HG03095 (cell line): ENCODE measurements at regions not wholly inside any gene's neighbourhood (a gene's known extent, or its start where the extent isn't known, plus 50 kb on each side); places are given as distances from the start of the nearest gene placed in this dataset.
"Not testable (repeated sequence)": the region's sequence is repeated elsewhere in the genome, so short reads cannot be mapped to it uniquely, and the experiment has no call there.

Source experiments
- ATAC-seq: cut with Tn5 transposase; IDR thresholded peaks from one replicate; pipeline ENCODE4 v1.9.1; 2021; ENCODE audit warnings: moderate library complexity; ENCODE audit not compliant: unreplicated experiment

DNA sequence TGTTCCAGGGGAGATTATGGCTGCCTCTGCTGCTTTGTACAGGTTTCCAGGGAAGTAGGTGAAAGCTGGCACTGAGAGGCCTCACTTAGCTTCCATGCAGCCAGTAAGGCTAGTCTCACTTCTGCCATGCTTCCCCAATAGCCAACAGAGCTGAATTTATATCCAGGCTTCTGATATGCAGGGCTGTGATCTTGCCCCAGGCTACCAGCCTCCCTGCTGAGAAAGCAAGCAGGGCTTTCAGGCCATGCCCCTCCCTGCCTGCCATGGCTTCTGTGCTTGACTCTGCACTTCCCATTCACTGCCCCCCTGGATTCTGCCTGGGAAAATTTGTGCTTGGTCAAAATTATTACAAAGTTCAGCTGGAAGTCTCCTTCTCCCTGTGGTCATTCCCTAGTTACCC lies 302.1 kb upstream of the FBXO33 start:
- ATAC-seq: no peak

- ATAC-seq: no peak
Observed at GRCh38 chr14:39733741-39734140, 301.5 kb upstream of the FBXO33 start.

DNA sequence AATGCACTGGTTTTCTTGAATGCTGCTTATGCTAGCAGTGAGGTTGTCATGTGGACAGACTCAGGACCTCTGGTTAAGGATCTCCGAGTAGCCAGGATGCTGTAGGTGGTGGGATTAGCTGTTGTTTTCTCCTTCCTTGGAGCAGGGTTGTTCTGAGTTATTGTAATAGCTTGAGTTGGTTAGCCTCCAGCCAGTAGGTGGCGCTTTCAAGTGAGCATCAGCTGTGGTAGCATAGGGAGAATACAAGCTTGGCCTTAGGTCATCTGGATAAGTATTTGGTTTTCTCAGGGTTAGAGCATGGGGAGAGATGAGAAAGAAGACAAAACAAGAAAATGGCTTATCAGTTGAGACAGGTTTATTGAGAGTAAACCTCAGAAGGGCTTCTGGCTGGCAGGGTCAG lies 299.7 kb upstream of the FBXO33 start:
- no peak for ATAC-seq

DNA sequence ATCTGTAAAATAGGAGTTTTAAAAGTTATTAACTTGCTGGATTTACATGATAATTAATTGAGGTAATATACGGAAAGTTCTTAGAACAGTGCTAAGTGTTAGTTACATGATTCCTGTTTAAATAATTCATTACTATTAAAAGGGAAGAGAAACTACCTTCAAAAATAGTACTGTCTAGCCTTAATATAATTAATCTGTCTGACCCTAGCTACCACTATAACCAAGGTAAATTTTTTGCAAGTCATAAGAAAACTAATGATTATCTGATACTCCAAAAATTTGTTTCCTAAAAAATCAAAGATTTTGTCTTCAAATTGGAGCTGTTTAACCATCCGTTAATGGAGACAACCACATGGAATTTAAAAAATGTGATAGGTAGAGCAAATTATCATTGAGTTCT lies 294.3 kb upstream of the FBXO33 start:
- ATAC-seq: no peak

DNA sequence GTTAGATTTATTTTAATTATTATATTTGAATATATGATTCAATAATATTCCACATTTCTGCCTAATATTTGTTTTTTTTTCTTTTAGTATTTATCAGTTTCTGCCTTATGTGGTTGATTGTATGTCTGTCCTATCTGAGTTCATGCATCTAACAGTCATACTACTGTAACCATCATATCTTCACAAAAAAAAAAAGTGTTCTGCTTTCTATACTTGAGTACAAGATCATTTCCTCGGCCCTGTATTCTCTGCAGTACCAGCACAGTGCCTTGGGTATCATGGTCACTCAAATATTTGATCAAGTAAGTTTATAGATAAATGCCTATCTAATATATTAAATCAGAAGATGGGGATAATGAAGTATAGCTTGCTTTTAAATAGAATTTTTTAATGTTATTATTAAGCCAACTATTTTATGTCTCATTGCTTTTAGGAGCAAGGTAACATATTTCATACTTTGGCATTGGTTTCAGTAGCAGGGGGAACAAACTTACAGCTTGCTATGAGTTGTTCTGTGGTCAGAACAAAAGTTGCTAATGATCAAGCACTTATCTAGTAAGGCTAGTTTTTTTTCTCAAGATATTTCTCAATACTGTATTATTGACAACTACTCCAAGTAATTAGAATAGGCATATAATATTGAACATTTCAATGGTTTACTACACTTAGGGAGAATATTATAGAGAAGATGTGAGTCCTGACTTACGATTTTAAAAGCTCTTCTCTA lies 290.5 kb upstream of the FBXO33 start:
- no peak for ATAC-seq

- no peak for ATAC-seq
Observed at GRCh38 chr14:39716987-39717570, 284.8 kb upstream of the FBXO33 start.

DNA sequence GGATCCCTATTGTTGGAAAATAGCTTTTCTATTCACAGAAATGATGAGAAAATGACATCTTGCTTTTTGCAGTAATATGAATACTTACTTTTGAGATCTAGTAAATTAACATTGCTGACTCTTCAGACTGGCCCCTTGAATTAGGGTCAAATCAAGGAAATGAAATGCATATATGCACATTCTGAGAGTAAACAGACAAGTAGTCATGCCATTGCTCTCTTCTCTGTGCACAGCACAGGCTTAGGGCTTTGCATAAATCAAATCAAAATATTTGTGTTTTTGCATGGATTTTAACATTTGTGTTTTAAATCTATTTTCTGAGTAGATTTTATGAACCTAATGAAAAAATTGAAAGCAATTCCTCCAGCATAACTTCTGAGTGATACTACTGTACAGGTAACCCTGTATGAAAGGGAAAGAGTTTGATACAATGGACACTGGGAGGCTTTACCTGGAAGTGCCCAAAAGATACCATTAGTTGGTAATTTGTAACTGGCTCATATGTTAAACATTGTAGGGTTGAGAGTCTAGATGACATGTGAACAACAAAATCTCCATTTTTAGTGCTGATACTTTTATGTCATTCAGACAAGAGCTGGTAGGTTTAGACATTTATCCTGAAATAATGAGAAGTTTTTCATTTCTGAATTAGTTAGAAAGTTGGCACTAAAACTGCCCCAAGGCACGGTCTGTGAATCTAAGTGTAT lies 280.2 kb upstream of the FBXO33 start:
- ATAC-seq: no peak

DNA sequence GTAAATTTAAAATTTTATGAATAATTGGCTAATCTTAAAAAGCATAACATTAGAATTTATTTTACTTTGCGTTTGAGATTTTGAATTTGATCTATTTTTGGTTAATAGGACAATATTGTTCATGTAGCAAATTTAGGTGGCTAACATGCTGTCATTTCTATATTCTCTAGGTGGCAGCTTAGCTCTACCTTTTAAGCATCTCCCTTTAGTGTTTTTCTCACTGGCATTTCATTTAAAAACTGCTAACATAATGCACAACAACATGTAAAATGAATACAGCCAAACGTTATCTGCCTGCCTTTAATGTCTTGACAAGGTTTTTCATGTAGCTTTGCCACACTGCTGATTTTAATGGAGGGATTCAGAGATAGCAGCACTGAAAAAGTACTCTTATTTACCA lies 272.4 kb upstream of the FBXO33 start:
- ATAC-seq: no peak

GRCh38 chr14:39694341-39694740 lies 262.1 kb upstream of the FBXO33 start:
- ATAC-seq: no peak

DNA sequence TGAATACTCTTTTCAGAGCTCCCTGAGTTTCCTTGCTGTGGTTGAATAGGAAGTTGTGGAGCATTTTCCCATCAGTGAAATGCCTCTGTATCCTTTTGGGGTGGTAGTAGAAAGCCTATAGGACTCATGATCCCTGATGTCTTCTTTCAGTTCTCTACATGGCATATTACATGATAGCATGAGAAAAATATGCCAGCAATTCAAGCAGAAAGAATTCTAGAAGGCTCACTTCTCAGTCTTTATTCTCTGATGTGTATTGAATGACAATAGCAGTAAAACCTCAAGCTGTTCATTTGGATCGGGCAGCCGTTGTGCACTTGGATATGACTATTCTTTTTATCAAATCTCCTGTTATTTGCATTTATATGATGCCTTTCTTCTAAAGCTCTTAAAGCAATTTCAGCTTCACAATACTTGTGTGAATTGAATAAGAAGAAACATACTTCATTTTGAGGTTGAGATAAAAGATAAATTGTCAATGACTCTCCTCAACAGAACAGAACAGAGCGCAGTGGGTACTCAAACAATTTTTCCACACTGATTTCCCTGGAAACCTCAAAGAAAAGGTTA lies 251.5 kb upstream of the FBXO33 start:
- no peak for ATAC-seq

DNA sequence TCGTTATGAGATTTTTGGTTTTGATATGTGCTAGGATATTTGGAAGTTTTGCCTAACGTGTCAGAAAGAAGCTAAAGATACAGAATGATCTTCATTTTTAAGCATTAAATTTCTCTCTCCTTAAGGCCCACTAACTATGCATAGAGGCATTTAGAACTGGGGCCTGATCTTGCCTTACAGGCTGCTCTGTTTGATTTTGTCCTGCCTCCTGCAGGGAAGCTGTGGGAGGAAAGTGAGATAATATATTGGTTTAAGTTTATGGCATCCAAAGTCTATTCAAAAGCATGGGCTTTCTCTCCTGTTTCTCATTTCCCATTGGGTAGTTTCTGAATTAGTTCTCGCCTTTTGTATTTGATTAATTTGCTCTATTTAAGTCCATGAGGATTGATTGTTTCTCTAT lies 250.3 kb upstream of the FBXO33 start:
- ATAC-seq: no peak

- ATAC-seq: no peak
Observed at GRCh38 chr14:39681782-39682399, 249.7 kb upstream of the FBXO33 start.

GRCh38 chr14:39680777-39681176 lies 248.5 kb upstream of the FBXO33 start:
- peak; percentile 93 for ATAC-seq

DNA sequence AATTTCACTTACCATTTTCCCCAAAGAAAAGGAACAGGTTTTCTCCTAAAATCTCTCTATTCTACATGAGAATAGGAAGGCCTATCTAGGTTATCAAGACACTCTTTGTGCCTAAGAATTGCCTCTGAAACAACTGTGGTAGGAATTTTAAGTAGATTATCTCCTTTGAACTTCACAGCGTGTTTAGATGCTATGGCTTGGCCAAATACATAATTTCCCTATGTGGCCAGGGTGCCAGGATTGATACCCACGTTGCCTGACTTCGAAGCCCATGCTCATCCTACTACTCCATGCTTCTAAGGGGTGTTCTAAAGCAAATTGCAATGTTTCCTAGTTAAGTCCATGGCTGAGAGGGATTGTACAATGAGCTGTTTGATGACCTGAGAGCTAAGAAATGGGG lies 241.5 kb upstream of the FBXO33 start:
- no peak for ATAC-seq

- no peak for ATAC-seq
Observed at GRCh38 chr14:39673270-39673711, 241.1 kb upstream of the FBXO33 start.

DNA sequence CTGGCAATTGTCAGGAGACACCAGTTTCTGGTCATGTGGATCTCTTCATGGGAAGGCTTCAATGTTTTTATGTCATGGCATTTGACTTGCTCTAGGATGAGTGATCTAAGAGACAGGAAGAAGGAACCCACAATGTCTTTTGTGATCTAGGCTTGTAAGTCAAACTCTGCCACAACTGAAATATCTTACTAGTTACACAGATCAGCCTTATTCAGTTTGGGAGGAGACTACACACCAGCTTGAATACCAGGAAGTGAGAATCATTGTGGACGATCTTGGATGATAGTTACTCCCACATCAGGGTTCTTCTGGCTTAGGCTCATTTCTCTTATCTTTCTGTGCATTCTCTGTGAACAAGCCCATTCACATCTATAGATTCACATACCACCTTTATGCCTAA lies 236.2 kb upstream of the FBXO33 start:
- no peak for ATAC-seq

DNA sequence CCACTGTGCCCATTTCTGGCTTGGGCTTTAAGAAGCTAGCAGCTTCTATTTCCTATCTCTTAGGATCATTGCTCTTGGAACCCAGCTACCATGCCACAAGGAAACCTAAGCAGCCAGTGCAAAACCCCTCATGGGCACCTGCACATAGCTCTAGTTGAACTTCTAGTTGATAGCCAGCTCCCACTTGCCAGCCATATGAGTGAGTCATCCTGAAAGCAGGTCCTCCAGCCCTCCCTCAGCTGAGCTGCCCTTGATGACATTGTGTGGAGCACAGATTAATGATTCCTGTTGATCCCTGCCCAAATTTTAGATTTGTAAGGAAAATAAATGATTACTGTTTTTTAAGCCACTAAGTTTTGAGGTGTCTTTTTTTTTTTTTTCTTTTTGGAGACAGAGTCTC lies 234.2 kb upstream of the FBXO33 start:
- no peak for ATAC-seq

DNA sequence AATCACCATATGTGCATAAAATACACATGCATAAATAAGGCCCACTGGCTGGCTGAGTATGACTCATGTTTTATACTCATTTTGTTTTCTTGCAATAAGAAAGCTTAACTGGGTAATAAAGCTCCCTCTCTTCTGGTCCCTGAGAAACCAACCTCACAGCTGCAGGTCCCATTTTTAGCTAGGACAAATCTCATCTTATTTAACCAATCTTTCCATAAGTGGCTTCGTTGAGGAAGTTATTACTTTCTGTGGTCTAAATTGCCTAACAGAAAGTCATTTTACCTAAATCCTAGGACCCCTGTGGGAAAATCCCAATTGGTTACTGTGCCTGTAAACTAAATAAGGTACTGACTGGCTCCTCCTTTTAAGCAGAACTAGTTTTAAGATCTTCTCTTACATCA lies 232.8 kb upstream of the FBXO33 start:
- ATAC-seq: no peak

DNA sequence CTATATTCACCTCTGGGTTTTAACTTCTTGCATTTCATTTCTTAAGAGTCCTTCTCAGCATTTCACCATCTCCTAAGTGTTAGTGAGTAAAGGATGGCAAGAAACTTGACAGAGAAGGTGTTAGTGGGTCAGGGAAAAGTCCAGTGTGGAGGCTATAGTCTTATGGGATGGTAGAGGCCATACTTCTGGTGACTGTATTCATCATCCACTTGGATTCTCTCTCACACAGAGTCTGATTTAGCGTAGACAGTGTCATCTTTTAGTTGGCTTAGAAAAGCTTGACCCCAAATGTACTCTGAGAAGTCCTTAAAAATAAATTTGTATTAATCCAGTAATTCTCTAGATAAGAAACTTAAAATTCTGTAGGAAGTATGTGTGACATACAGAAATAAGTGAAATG lies 232.4 kb upstream of the FBXO33 start:
- no peak for ATAC-seq

DNA sequence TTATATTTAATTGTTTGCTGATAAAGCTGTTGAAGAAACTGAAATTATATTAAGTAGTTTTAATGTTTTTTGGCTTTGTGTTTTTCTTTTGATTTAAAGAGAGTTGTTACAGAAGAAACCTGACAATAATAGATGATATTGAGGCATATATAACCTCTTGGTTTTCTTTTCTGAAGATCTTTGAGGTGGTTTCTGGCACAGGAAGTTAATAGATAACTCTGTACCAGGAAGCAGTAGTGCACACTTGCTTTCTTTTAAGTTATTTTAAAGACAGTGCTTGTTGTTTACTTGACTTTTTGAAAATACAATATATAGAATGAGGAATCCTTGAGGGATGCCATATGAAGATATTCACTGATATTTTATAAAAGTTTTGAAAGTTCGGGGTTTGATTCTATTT lies 209.0 kb upstream of the FBXO33 start:
- ATAC-seq: no peak

DNA sequence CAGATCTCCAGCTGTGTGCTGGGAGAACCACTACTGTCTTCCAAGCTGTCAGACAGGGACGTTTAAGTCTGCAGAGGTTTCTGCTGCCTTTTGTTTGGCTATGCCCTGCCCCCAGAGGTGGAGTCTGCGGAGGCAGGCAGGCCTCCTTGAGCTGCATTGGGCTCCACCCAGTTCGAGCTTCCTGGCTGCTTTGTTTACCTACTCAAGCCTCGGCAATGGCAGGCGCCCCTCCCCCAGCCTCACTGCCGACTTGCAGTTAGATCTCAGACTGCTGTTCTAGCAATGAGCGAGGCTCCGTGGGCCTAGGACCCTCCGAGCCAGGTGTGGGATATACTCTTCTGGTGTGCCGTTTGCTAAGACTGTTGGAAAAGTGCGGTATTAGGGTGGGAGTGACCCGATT lies 206.8 kb upstream of the FBXO33 start:
- not testable (repeated sequence) for ATAC-seq

GRCh38 chr14:39628087-39628486 lies 195.9 kb upstream of the FBXO33 start:
- no peak for ATAC-seq
